GM23338 (cell line): ENCODE measurements at regions not wholly inside any gene's neighbourhood (a gene's known extent, or its start where the extent isn't known, plus 50 kb on each side); places are given as distances from the start of the nearest gene placed in this dataset.

Source experiments
- EZH2 ChIP-seq: fragments of 200-600 bp; sonication (generic); IDR thresholded peaks from one replicate; pipeline ENCODE4 v1.8.0; 2017; ENCODE audit warnings: antibody characterized with exemption, mild to moderate bottlenecking, low read depth; ENCODE audit not compliant: unreplicated experiment
- EZH2phosphoT487 ChIP-seq: fragments of 200-600 bp; sonication (generic); IDR thresholded peaks from one replicate; pipeline ENCODE4 v1.8.1; 2018; ENCODE audit warnings: antibody characterized with exemption; ENCODE audit not compliant: unreplicated experiment
- JUNB ChIP-seq: IDR thresholded peaks from one replicate; pipeline ENCODE4 v1.6.1; 2016; ENCODE audit warnings: antibody characterized with exemption; ENCODE audit not compliant: unreplicated experiment
- POLR2AphosphoS5 ChIP-seq: IDR thresholded peaks from 2 replicates; pipeline ENCODE4 v1.6.1; 2016; ENCODE audit warnings: antibody characterized with exemption, low read depth
- ZNF114 ChIP-seq: fragments of 250-450 bp; sonication (Bioruptor Pico); IDR thresholded peaks from 2 replicates; pipeline ENCODE4 v1.5.0; 2020; ENCODE audit warnings: mild to moderate bottlenecking, moderate library complexity
- ZNF331 ChIP-seq: fragments of 250-450 bp; sonication (Bioruptor Pico); IDR thresholded peaks from 2 replicates; pipeline ENCODE4 v1.5.0; 2020; ENCODE audit warnings: low read depth, mild to moderate bottlenecking, moderate library complexity
- TF ChIP-seq, protein P1 (sequence below): fragments of 250-450 bp; sonication (Bioruptor Pico); IDR thresholded peaks from 2 replicates; pipeline ENCODE4 v1.5.0; 2020; ENCODE audit warnings: mild to moderate bottlenecking, moderate library complexity
- TF ChIP-seq, protein P2 (sequence below): IDR thresholded peaks from 2 replicates; pipeline ENCODE4 v1.6.1; 2016; ENCODE audit warnings: antibody characterized with exemption
- TF ChIP-seq, protein P3 (sequence below), 2 experiments: fragments of 200-600 bp in 1 of 2; sonication (generic) in 1 of 2; conservative IDR thresholded peaks; 2 replicates each; pipeline versions ENCODE4 v1.5.1 to v1.6.1; 2016 to 2017; ENCODE audit warnings: antibody characterized with exemption in 2 of 2, low read depth in 2 of 2, mild to moderate bottlenecking in 2 of 2, moderate library complexity in 1 of 2

- TF ChIP-seq, protein P1, sequence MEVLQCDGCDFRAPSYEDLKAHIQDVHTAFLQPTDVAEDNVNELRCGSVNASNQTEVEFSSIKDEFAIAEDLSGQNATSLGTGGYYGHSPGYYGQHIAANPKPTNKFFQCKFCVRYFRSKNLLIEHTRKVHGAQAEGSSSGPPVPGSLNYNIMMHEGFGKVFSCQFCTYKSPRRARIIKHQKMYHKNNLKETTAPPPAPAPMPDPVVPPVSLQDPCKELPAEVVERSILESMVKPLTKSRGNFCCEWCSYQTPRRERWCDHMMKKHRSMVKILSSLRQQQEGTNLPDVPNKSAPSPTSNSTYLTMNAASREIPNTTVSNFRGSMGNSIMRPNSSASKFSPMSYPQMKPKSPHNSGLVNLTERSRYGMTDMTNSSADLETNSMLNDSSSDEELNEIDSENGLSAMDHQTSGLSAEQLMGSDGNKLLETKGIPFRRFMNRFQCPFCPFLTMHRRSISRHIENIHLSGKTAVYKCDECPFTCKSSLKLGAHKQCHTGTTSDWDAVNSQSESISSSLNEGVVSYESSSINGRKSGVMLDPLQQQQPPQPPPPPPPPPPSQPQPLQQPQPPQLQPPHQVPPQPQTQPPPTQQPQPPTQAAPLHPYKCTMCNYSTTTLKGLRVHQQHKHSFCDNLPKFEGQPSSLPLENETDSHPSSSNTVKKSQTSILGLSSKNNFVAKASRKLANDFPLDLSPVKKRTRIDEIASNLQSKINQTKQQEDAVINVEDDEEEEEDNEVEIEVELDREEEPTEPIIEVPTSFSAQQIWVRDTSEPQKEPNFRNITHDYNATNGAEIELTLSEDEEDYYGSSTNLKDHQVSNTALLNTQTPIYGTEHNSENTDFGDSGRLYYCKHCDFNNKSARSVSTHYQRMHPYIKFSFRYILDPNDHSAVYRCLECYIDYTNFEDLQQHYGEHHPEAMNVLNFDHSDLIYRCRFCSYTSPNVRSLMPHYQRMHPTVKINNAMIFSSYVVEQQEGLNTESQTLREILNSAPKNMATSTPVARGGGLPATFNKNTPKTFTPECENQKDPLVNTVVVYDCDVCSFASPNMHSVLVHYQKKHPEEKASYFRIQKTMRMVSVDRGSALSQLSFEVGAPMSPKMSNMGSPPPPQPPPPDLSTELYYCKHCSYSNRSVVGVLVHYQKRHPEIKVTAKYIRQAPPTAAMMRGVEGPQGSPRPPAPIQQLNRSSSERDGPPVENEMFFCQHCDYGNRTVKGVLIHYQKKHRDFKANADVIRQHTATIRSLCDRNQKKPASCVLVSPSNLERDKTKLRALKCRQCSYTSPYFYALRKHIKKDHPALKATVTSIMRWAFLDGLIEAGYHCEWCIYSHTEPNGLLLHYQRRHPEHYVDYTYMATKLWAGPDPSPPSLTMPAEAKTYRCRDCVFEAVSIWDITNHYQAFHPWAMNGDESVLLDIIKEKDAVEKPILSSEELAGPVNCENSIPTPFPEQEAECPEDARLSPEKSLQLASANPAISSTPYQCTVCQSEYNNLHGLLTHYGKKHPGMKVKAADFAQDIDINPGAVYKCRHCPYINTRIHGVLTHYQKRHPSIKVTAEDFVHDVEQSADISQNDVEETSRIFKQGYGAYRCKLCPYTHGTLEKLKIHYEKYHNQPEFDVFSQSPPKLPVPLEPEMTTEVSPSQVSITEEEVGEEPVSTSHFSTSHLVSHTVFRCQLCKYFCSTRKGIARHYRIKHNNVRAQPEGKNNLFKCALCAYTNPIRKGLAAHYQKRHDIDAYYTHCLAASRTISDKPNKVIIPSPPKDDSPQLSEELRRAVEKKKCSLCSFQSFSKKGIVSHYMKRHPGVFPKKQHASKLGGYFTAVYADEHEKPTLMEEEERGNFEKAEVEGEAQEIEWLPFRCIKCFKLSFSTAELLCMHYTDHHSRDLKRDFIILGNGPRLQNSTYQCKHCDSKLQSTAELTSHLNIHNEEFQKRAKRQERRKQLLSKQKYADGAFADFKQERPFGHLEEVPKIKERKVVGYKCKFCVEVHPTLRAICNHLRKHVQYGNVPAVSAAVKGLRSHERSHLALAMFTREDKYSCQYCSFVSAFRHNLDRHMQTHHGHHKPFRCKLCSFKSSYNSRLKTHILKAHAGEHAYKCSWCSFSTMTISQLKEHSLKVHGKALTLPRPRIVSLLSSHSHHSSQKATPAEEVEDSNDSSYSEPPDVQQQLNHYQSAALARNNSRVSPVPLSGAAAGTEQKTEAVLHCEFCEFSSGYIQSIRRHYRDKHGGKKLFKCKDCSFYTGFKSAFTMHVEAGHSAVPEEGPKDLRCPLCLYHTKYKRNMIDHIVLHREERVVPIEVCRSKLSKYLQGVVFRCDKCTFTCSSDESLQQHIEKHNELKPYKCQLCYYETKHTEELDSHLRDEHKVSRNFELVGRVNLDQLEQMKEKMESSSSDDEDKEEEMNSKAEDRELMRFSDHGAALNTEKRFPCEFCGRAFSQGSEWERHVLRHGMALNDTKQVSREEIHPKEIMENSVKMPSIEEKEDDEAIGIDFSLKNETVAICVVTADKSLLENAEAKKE, result no peak
- TF ChIP-seq, protein P2, sequence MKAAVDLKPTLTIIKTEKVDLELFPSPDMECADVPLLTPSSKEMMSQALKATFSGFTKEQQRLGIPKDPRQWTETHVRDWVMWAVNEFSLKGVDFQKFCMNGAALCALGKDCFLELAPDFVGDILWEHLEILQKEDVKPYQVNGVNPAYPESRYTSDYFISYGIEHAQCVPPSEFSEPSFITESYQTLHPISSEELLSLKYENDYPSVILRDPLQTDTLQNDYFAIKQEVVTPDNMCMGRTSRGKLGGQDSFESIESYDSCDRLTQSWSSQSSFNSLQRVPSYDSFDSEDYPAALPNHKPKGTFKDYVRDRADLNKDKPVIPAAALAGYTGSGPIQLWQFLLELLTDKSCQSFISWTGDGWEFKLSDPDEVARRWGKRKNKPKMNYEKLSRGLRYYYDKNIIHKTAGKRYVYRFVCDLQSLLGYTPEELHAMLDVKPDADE, result no peak
- TF ChIP-seq ZNF331 (CRISPR knock-in tag), result no peak
- TF ChIP-seq POLR2AphosphoS5, result no peak
- TF ChIP-seq, protein P3, sequence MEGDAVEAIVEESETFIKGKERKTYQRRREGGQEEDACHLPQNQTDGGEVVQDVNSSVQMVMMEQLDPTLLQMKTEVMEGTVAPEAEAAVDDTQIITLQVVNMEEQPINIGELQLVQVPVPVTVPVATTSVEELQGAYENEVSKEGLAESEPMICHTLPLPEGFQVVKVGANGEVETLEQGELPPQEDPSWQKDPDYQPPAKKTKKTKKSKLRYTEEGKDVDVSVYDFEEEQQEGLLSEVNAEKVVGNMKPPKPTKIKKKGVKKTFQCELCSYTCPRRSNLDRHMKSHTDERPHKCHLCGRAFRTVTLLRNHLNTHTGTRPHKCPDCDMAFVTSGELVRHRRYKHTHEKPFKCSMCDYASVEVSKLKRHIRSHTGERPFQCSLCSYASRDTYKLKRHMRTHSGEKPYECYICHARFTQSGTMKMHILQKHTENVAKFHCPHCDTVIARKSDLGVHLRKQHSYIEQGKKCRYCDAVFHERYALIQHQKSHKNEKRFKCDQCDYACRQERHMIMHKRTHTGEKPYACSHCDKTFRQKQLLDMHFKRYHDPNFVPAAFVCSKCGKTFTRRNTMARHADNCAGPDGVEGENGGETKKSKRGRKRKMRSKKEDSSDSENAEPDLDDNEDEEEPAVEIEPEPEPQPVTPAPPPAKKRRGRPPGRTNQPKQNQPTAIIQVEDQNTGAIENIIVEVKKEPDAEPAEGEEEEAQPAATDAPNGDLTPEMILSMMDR (conservative IDR thresholded peaks at IDR 0.05; ENCODE audit: low read depth in 2 of 2), result no peak
- no peak for TF ChIP-seq ZNF114 (CRISPR knock-in tag)
- TF ChIP-seq EZH2, result no peak
- no peak for TF ChIP-seq EZH2phosphoT487
- no peak for TF ChIP-seq JUNB
These were observed 255.4 kb downstream of the FAM76B start (continued) for GRCh38 chr11:95534226-95534625.
